ENCODE measurements at regions not wholly inside any gene's neighbourhood (a gene's known extent, or its start where the extent isn't known, plus 50 kb on each side); places are given as distances from the start of the nearest gene placed in this dataset.

DNA sequence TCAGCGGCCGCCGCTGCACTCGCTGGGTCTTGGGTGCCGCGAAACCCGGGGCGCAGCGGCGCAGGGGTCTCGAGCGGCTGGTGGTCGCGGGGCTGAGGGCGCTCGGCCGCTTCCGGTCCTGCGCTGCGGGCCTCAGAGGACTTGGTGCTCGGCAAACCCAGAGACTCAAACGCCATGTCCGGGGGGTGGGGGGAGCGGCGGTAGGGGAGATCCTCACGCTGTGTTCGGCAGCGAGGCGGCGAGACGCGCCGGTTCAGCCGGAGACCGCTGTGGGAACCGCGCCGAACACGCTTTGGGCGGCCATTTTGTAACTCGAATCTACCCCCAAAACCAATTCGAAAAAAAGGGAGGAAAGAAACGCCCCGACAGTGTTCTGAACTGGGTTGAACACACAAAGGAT is 317.5 kb upstream of the CDH18 start:
- TF ChIP-seq EP300 (IDR thresholded peaks at IDR 0.05; ENCODE audit: borderline replicate concordance) (no peak), EGR1 (IDR thresholded peaks at IDR 0.05) (no peak), YY1 (IDR thresholded peaks at IDR 0.05; ENCODE audit: low read depth) (no peak), RAD21 (IDR thresholded peaks at IDR 0.05; ENCODE audit: low read depth) (no peak), CEBPB (IDR thresholded peaks at IDR 0.05) (no peak), NFIC (IDR thresholded peaks at IDR 0.05) (no peak), TCF12 (IDR thresholded peaks at IDR 0.05; ENCODE audit: low read depth) (no peak), FOXM1 (IDR thresholded peaks at IDR 0.05; ENCODE audit: borderline replicate concordance, low read depth) (no peak), ZBTB7A (IDR thresholded peaks at IDR 0.05; ENCODE audit: low read depth) (no peak), CREB1 (IDR thresholded peaks at IDR 0.05; ENCODE audit: low read depth) (no peak)
- TF ChIP-seq, protein P1, sequence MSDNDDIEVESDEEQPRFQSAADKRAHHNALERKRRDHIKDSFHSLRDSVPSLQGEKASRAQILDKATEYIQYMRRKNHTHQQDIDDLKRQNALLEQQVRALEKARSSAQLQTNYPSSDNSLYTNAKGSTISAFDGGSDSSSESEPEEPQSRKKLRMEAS (IDR thresholded peaks at IDR 0.05): no peak
- TF ChIP-seq, protein P2, sequence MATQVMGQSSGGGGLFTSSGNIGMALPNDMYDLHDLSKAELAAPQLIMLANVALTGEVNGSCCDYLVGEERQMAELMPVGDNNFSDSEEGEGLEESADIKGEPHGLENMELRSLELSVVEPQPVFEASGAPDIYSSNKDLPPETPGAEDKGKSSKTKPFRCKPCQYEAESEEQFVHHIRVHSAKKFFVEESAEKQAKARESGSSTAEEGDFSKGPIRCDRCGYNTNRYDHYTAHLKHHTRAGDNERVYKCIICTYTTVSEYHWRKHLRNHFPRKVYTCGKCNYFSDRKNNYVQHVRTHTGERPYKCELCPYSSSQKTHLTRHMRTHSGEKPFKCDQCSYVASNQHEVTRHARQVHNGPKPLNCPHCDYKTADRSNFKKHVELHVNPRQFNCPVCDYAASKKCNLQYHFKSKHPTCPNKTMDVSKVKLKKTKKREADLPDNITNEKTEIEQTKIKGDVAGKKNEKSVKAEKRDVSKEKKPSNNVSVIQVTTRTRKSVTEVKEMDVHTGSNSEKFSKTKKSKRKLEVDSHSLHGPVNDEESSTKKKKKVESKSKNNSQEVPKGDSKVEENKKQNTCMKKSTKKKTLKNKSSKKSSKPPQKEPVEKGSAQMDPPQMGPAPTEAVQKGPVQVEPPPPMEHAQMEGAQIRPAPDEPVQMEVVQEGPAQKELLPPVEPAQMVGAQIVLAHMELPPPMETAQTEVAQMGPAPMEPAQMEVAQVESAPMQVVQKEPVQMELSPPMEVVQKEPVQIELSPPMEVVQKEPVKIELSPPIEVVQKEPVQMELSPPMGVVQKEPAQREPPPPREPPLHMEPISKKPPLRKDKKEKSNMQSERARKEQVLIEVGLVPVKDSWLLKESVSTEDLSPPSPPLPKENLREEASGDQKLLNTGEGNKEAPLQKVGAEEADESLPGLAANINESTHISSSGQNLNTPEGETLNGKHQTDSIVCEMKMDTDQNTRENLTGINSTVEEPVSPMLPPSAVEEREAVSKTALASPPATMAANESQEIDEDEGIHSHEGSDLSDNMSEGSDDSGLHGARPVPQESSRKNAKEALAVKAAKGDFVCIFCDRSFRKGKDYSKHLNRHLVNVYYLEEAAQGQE (IDR thresholded peaks at IDR 0.05; ENCODE audit: low read depth): no peak

All from Ishikawa (cell line).